SK-N-MC (cell line): ENCODE measurements at regions not wholly inside any gene's neighbourhood (a gene's known extent, or its start where the extent isn't known, plus 50 kb on each side); places are given as distances from the start of the nearest gene placed in this dataset.
A peak's percentile ranks its signal among the peaks of the same experiment; 100 is the strongest.

ENCODE experiments used
- DNase-seq: peaks from one replicate; pipeline ENCODE4 v3.0.0-alpha.2; 2011; ENCODE audit warnings: low read depth, low spot score
- H3K27ac ChIP-seq: fragments of 200-600 bp; sonication (generic); 2 replicates; pipeline ENCODE4 v1.5.1; 2016; ENCODE audit warnings: mixed run types
- H3K36me3 ChIP-seq: fragments of 200-600 bp; sonication (generic); 2 replicates; pipeline ENCODE4 v1.6.1; 2017; ENCODE audit warnings: antibody characterized with exemption, low read length, mixed read lengths; ENCODE audit not compliant: insufficient read depth
- H3K4me3 ChIP-seq: fragments of 200-600 bp; sonication (generic); 2 replicates; pipeline ENCODE4 v1.5.1; 2016
- H3K9ac ChIP-seq: fragments of 200-600 bp; sonication (generic); 2 replicates; pipeline ENCODE4 v1.8.0; 2017; ENCODE audit warnings: mixed run types, mixed read lengths; ENCODE audit not compliant: insufficient read length
- H3K9me3 ChIP-seq: fragments of 200-600 bp; sonication (generic); 2 replicates; pipeline ENCODE4 v1.6.1; 2017; ENCODE audit warnings: low read depth, mild to moderate bottlenecking, antibody characterized with exemption, low read length, moderate library complexity, mixed read lengths
- EZH2 ChIP-seq: fragments of 200-600 bp; sonication (generic); IDR thresholded peaks from one replicate; pipeline ENCODE4 v1.6.1; 2017; ENCODE audit warnings: antibody characterized with exemption
- FOXP2 ChIP-seq: optimal IDR thresholded peaks from 2 replicates; pipeline ENCODE3; 2011; ENCODE audit warnings: mild to moderate bottlenecking, moderate library complexity; ENCODE audit not compliant: insufficient read depth; ENCODE audit errors: extremely low read length, control extremely low read depth
- POLR2AphosphoS5 ChIP-seq: IDR thresholded peaks from 2 replicates; pipeline ENCODE4 v1.6.1; 2012; ENCODE audit warnings: mild to moderate bottlenecking, low read depth, low read length, borderline replicate concordance

- no peak overlapping the region for H3K9ac ChIP-seq
- H3K4me3 ChIP-seq: no peak overlapping the region
- TF ChIP-seq EZH2: no peak
- no peak for TF ChIP-seq FOXP2
- TF ChIP-seq POLR2AphosphoS5: no peak
- DNase-seq: no peak
- H3K9me3 ChIP-seq: no peaks in the 10 kb centered on the region
- H3K36me3 ChIP-seq: no peaks in the 10 kb centered on the region
- no peak overlapping the region for H3K27ac ChIP-seq
Measured at GRCh38 chr5:42022383-42022972, 97.4 kb downstream of the FBXO4 start.

- Histone ChIP-seq H3K4me3 (no peak overlapping the region), H3K9me3 (no peaks in the 10 kb centered on the region), H3K9ac (no peak overlapping the region), H3K36me3 (no peaks in the 10 kb centered on the region), H3K27ac (no peak overlapping the region)
- no peak for DNase-seq
- TF ChIP-seq EZH2: no peak
- TF ChIP-seq POLR2AphosphoS5: no peak
- no peak for TF ChIP-seq FOXP2
Measured at GRCh38 chr5:42026446-42026845, 101.4 kb downstream of the FBXO4 start.

DNA sequence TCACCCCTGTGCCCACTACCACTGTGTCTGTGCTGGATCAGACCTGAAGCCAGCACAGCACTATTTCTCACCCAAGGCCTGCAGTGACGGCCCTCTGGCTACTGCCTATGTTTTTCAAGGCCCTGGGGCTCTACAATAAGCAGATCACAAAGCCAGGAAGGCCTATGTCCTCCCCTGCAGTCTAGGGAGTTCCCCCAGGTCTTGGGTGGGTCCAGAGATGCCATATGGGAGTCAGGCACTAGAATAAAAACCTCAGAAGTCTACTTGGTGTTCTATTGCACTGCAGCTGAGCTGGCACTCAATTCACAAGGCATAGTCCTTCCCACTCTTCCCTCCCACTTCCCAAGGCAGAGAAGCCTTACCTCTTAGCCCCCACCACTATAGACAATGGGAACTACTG, 107.1 kb downstream of the FBXO4 start:
- Histone ChIP-seq H3K9me3 (no peaks in the 10 kb centered on the region), H3K36me3 (no peaks in the 10 kb centered on the region), H3K9ac (no peak overlapping the region), H3K4me3 (no peak overlapping the region), H3K27ac (no peak overlapping the region)
- TF ChIP-seq FOXP2 (no peak), POLR2AphosphoS5 (no peak), EZH2 (no peak)
- DNase-seq: no peak

GRCh38 chr5:42035526-42035925, 110.4 kb downstream of the FBXO4 start:
- no peaks in the 10 kb centered on the region for H3K9me3 ChIP-seq
- peak overlapping the region; percentile 23; the same call in 1 of the 2 replicates for H3K4me3 ChIP-seq
- no peak for DNase-seq
- no peaks in the 10 kb centered on the region for H3K36me3 ChIP-seq
- peak overlapping the region; percentile 10; the same call in 1 of the 2 replicates for H3K27ac ChIP-seq
- H3K9ac ChIP-seq: no peak overlapping the region
- TF ChIP-seq EZH2 (no peak), POLR2AphosphoS5 (no peak), FOXP2 (no peak)

DNA sequence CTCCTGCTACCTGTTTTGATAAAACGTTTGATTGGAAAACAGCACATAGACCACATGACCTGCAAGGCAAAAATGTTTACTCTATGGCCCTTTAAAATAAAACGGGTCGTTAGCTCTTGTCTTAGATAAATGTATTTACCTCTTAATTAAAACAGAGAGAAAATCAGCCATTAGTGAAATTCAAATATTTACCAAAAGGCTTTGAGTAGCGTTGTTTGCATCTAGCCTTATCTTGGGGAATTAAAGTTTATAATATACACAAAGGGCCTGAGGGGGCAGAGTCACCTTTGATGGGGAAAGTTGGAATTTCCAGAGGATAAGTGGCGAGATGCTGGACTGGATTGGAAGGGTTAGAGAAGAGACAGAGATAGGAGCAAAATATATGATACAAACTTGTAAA, 111.3 kb downstream of the FBXO4 start:
- DNase-seq: no peak
- H3K27ac ChIP-seq: no peak overlapping the region
- no peak overlapping the region for H3K4me3 ChIP-seq
- no peak for TF ChIP-seq FOXP2
- TF ChIP-seq POLR2AphosphoS5: no peak
- TF ChIP-seq EZH2: no peak
- no peak overlapping the region for H3K9ac ChIP-seq
- no peaks in the 10 kb centered on the region for H3K9me3 ChIP-seq
- no peaks in the 10 kb centered on the region for H3K36me3 ChIP-seq

- TF ChIP-seq EZH2 (no peak), FOXP2 (no peak), POLR2AphosphoS5 (no peak)
- no peak overlapping the region for H3K27ac ChIP-seq
- H3K9ac ChIP-seq: no peak overlapping the region
- H3K36me3 ChIP-seq: no peaks in the 10 kb centered on the region
- no peak overlapping the region for H3K4me3 ChIP-seq
- no peaks in the 10 kb centered on the region for H3K9me3 ChIP-seq
- DNase-seq: no peak
Measured at GRCh38 chr5:42037379-42037932, 112.4 kb downstream of the FBXO4 start.

- H3K4me3 ChIP-seq: no peak overlapping the region
- no peak overlapping the region for H3K9ac ChIP-seq
- H3K27ac ChIP-seq: no peak overlapping the region
- no peak for TF ChIP-seq EZH2
- no peak for TF ChIP-seq POLR2AphosphoS5
- no peak for TF ChIP-seq FOXP2
- H3K9me3 ChIP-seq: no peaks in the 10 kb centered on the region
- DNase-seq: no peak
- no peaks in the 10 kb centered on the region for H3K36me3 ChIP-seq
Measured at GRCh38 chr5:42043400-42043799, 118.3 kb downstream of the FBXO4 start.

GRCh38 chr5:42057254-42057690, 132.2 kb downstream of the FBXO4 start:
- H3K9me3 ChIP-seq: no peaks in the 10 kb centered on the region
- TF ChIP-seq FOXP2 (no peak), POLR2AphosphoS5 (no peak), EZH2 (no peak)
- H3K9ac ChIP-seq: no peak overlapping the region
- no peak for DNase-seq
- no peak overlapping the region for H3K27ac ChIP-seq
- H3K36me3 ChIP-seq: no peaks in the 10 kb centered on the region
- no peak overlapping the region for H3K4me3 ChIP-seq
